Tibial nerve (tissue), 4 donors: ENCODE measurements at regions not wholly inside any gene's neighbourhood (a gene's known extent, or its start where the extent isn't known, plus 50 kb on each side); places are given as distances from the start of the nearest gene placed in this dataset.

Source experiments
- EP300 ChIP-seq, 2 donors: sonication (generic); formaldehyde crosslinking; IDR thresholded peaks; one replicate each; pipeline ENCODE4 v1.6.1; 2017; ENCODE audit warnings: antibody characterized with exemption in 2 of 2, mild to moderate bottlenecking in 1 of 2
- POLR2A ChIP-seq, 2 donors: fragments of 450-650 bp; IDR thresholded peaks; one replicate each; pipeline ENCODE4 v1.6.1; 2017; ENCODE audit warnings: antibody characterized with exemption in 2 of 2, mild to moderate bottlenecking in 2 of 2, moderate library complexity in 2 of 2
- TF ChIP-seq, protein P1 (sequence below), 5 experiments: fragments of 200-600 bp in 3 of 5; fragments of 450-650 bp in 2 of 5; sonication (generic) in 3 of 5; IDR thresholded peaks; one replicate each; pipeline ENCODE4 v1.5.1; 2016 to 2019; ENCODE audit warnings: antibody characterized with exemption in 5 of 5, mild to moderate bottlenecking in 3 of 5, moderate library complexity in 2 of 5

- TF ChIP-seq, protein P1, sequence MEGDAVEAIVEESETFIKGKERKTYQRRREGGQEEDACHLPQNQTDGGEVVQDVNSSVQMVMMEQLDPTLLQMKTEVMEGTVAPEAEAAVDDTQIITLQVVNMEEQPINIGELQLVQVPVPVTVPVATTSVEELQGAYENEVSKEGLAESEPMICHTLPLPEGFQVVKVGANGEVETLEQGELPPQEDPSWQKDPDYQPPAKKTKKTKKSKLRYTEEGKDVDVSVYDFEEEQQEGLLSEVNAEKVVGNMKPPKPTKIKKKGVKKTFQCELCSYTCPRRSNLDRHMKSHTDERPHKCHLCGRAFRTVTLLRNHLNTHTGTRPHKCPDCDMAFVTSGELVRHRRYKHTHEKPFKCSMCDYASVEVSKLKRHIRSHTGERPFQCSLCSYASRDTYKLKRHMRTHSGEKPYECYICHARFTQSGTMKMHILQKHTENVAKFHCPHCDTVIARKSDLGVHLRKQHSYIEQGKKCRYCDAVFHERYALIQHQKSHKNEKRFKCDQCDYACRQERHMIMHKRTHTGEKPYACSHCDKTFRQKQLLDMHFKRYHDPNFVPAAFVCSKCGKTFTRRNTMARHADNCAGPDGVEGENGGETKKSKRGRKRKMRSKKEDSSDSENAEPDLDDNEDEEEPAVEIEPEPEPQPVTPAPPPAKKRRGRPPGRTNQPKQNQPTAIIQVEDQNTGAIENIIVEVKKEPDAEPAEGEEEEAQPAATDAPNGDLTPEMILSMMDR (IDR thresholded peaks at IDR 0.05) = no peak
- TF ChIP-seq POLR2A (IDR thresholded peaks at IDR 0.05) (no peak), EP300 (IDR thresholded peaks at IDR 0.05) (no peak)
These were observed 196.2 kb upstream of the ADRA1D start for GRCh38 chr20:4445331-4445730.
